ENCODE measurements at regions not wholly inside any gene's neighbourhood (a gene's known extent, or its start where the extent isn't known, plus 50 kb on each side); places are given as distances from the start of the nearest gene placed in this dataset.

DNA sequence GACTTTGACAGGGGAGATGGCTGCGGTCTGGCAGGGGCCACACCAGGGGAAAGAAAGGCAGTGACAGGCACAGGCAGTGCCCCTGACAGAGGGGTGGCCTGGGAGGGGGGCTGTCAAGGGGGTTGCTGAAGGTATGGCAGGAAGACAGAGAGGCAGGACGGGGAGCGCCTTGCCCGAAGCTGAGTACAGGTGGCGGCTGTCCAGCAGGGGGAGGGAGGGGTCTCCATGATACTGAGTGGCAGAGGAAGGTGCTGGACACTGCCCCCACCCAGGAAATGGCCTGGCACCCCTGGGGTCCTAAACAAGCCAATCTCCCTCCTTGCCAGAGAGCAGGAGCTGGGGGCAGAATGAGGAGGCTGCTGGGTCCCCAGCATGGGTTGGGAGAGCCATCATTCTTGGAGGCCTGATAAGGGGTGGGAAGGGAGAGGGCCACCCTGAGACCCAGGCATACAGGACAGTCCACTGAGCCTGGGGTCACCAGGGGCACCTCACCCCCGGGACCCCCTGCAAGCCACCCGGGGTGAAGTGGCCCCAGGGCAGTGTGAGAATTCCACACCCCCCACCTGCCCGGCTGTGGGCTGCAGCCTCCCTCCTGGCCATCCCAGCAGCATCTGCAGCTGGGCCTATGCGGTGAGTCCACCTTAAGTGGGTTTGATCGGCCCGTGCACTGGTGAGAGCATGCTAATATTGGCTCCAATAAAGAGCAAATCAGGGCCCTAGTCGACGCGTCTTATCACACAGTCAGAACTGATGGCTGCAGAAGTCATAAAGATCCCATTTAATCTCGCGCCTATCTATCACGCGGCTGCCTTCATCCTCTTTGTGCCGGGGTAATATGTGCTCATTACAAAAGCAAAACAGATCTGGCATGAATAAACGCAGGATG is 108.5 kb downstream of the FAM53A start:
- TF ChIP-seq CTCF (IDR thresholded peaks at IDR 0.05; ENCODE audit: insufficient read depth, low read depth, low read length, missing control alignments): no peak
- no peak overlapping the region for H3K4me3 ChIP-seq (ENCODE audit: low read length)
- no peak for DNase-seq (ENCODE audit: low read depth)

GRCh38 chr4:1574601-1575417 is 109.3 kb downstream of the FAM53A start:
- no peak overlapping the region for H3K4me3 ChIP-seq (ENCODE audit: low read length)
- DNase-seq (ENCODE audit: low read depth): no peak
- no peak for TF ChIP-seq CTCF (IDR thresholded peaks at IDR 0.05; ENCODE audit: insufficient read depth, low read depth, low read length, missing control alignments)

- H3K4me3 ChIP-seq (ENCODE audit: low read length): no peak overlapping the region
- no peak for TF ChIP-seq CTCF (IDR thresholded peaks at IDR 0.05; ENCODE audit: insufficient read depth, low read depth, low read length, missing control alignments)
- DNase-seq (ENCODE audit: low read depth): no peak
Measured at GRCh38 chr4:1573830-1574459, 110.2 kb downstream of the FAM53A start.

GRCh38 chr4:1572964-1573720 is 111.0 kb downstream of the FAM53A start:
- DNase-seq (ENCODE audit: low read depth): no peak
- TF ChIP-seq CTCF (IDR thresholded peaks at IDR 0.05; ENCODE audit: insufficient read depth, low read depth, low read length, missing control alignments): no peak
- H3K4me3 ChIP-seq (ENCODE audit: low read length): no peak overlapping the region

- H3K4me3 ChIP-seq (ENCODE audit: low read length): no peak overlapping the region
- DNase-seq (ENCODE audit: low read depth): no peak
- TF ChIP-seq CTCF (IDR thresholded peaks at IDR 0.05; ENCODE audit: insufficient read depth, low read depth, low read length, missing control alignments): no peak
Measured at GRCh38 chr4:1572521-1572920, 111.6 kb downstream of the FAM53A start.

DNA sequence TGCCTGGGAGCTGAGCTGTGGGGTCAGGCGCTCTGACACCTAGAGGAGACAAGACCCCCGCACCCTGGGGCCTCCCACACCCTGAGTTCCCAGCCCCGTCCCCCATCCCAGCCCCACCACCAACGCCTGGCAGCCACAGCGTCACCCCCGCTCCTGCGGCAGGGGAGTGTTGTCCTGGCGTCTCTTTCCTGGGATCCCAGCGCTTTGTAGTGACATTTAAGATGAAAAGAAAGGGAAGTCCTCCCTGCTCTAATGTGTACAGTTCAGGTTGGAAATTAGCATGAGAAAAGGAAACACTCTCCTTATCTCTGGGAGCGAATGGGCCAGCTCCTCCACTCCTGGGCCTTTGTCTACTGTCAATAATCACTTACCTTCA is 112.1 kb downstream of the FAM53A start:
- no peak for DNase-seq (ENCODE audit: low read depth)
- H3K4me3 ChIP-seq (ENCODE audit: low read length): no peak overlapping the region
- TF ChIP-seq CTCF (IDR thresholded peaks at IDR 0.05; ENCODE audit: insufficient read depth, low read depth, low read length, missing control alignments): no peak
